Lower lobe of right lung (tissue), 2 donors: ENCODE measurements at regions not wholly inside any gene's neighbourhood (a gene's known extent, or its start where the extent isn't known, plus 50 kb on each side); places are given as distances from the start of the nearest gene placed in this dataset.

Source experiments
- ATAC-seq, 2 donors: fragments of 200-7000 bp; cut with Tn5 transposase; one replicate each; pipeline ENCODE4 v1.9.1; 2020 to 2022; ENCODE audit warnings: mild to moderate bottlenecking in 2 of 2, moderate library complexity in 2 of 2
- DNase-seq: peaks from one replicate; pipeline ENCODE4 v3.0.0-alpha.2; 2020
- H3K27ac ChIP-seq: fragments of 200-600 bp; one replicate; pipeline ENCODE4 v1.8.0; 2022
- H3K27me3 ChIP-seq: fragments of 200-600 bp; one replicate; pipeline ENCODE4 v1.8.0; 2022; ENCODE audit warnings: low read depth
- H3K36me3 ChIP-seq: fragments of 200-600 bp; one replicate; pipeline ENCODE4 v1.8.0; 2022; ENCODE audit warnings: mild to moderate bottlenecking
- H3K4me1 ChIP-seq: fragments of 200-600 bp; one replicate; pipeline ENCODE4 v1.8.0; 2022
- H3K4me3 ChIP-seq: fragments of 200-600 bp; one replicate; pipeline ENCODE4 v1.8.0; 2022; ENCODE audit warnings: mild to moderate bottlenecking
- H3K9me3 ChIP-seq: fragments of 200-600 bp; one replicate; pipeline ENCODE4 v1.8.0; 2022
- CTCF ChIP-seq: fragments of 200-600 bp; IDR thresholded peaks from one replicate; pipeline ENCODE4 v1.8.0; 2022; ENCODE audit warnings: antibody characterized with exemption, mild to moderate bottlenecking
- intact Hi-C: fragments of 100-400 bp; cut with DNase I; formaldehyde crosslinking; loops from one replicate; pipeline ENCODE4 v1.11.0; 2022
- donor health status: DM: no; HTN: yes; CAD: no; lungs with severe emphysema.

GRCh38 chr2:173819852-173820251 is 145.3 kb downstream of the SP3 start:
- Histone ChIP-seq H3K4me3 (no peak overlapping the region), H3K27ac (no peak overlapping the region), H3K4me1 (no peaks in the 10 kb centered on the region), H3K9me3 (no peaks in the 10 kb centered on the region), H3K36me3 (no peaks in the 10 kb centered on the region), H3K27me3 (no peaks in the 10 kb centered on the region)
- no peak for DNase-seq
- ATAC-seq, result no peak
- no peak for TF ChIP-seq CTCF
- intact Hi-C loops, result no loop called here

GRCh38 chr2:173821451-173821850 is 143.7 kb downstream of the SP3 start:
- no peaks in the 10 kb centered on the region for H3K9me3 ChIP-seq
- intact Hi-C loops, result no loop called here
- H3K36me3 ChIP-seq, result no peaks in the 10 kb centered on the region
- no peak for TF ChIP-seq CTCF
- H3K27ac ChIP-seq, result no peak overlapping the region
- no peaks in the 10 kb centered on the region for H3K4me1 ChIP-seq
- no peak overlapping the region for H3K4me3 ChIP-seq
- no peaks in the 10 kb centered on the region for H3K27me3 ChIP-seq
- DNase-seq (no peak), ATAC-seq (no peak)

GRCh38 chr2:173822889-173823542 is 142.2 kb downstream of the SP3 start:
- ATAC-seq, result no peak
- H3K36me3 ChIP-seq, result no peaks in the 10 kb centered on the region
- no peaks in the 10 kb centered on the region for H3K9me3 ChIP-seq
- no peaks in the 10 kb centered on the region for H3K4me1 ChIP-seq
- no peak for DNase-seq
- intact Hi-C loops, result no loop called here
- no peak overlapping the region for H3K4me3 ChIP-seq
- no peaks in the 10 kb centered on the region for H3K27me3 ChIP-seq
- no peak overlapping the region for H3K27ac ChIP-seq
- TF ChIP-seq CTCF, result no peak

GRCh38 chr2:173823543-173823939 is 141.6 kb downstream of the SP3 start:
- no peaks in the 10 kb centered on the region for H3K27me3 ChIP-seq
- no peaks in the 10 kb centered on the region for H3K36me3 ChIP-seq
- ATAC-seq (no peak), DNase-seq (no peak)
- TF ChIP-seq CTCF, result no peak
- H3K27ac ChIP-seq, result no peak overlapping the region
- H3K4me1 ChIP-seq, result peaks cover under 1% of the 10 kb centered on the region
- intact Hi-C loops, result no loop called here
- H3K4me3 ChIP-seq, result no peak overlapping the region
- no peaks in the 10 kb centered on the region for H3K9me3 ChIP-seq

- Histone ChIP-seq H3K4me3 (no peak overlapping the region), H3K27ac (no peak overlapping the region), H3K27me3 (no peaks in the 10 kb centered on the region), H3K4me1 (peaks cover 34% of the 10 kb centered on the region), H3K9me3 (no peaks in the 10 kb centered on the region), H3K36me3 (no peaks in the 10 kb centered on the region)
- no peak for DNase-seq
- intact Hi-C loops, result no loop called here
- no peak for ATAC-seq
- no peak for TF ChIP-seq CTCF
These were observed 136.7 kb downstream of the SP3 start for GRCh38 chr2:173828189-173829142.
